GM23338 (cell line): ENCODE measurements at regions not wholly inside any gene's neighbourhood (a gene's known extent, or its start where the extent isn't known, plus 50 kb on each side); places are given as distances from the start of the nearest gene placed in this dataset.

Experiments used
- CTCF ChIP-seq, 2 experiments: fragments of 200-600 bp in 1 of 2; sonication (generic) in 1 of 2; conservative IDR thresholded peaks; 2 replicates each; pipeline versions ENCODE4 v1.5.1 to v1.6.1; 2016 to 2017; ENCODE audit warnings: antibody characterized with exemption in 2 of 2, low read depth in 2 of 2, mild to moderate bottlenecking in 2 of 2, moderate library complexity in 1 of 2
- STAT1 ChIP-seq: IDR thresholded peaks from one replicate; pipeline ENCODE4 v1.6.1; 2016; ENCODE audit warnings: antibody characterized with exemption; ENCODE audit not compliant: unreplicated experiment

- TF ChIP-seq CTCF (conservative IDR thresholded peaks at IDR 0.05; ENCODE audit: low read depth in 2 of 2) = no peak
- no peak for TF ChIP-seq STAT1
Observed at GRCh38 chr12:90499795-90500194, 455.2 kb downstream of the CCER1 start.
